Urinary bladder (tissue), 3 donors: ENCODE measurements at regions not wholly inside any gene's neighbourhood (a gene's known extent, or its start where the extent isn't known, plus 50 kb on each side); places are given as distances from the start of the nearest gene placed in this dataset.

Experiments
- DNase-seq: peaks from one replicate; pipeline ENCODE4 v3.0.0-alpha.2; 2015; ENCODE audit errors: extremely low spot score
- H3K27ac ChIP-seq: one replicate; pipeline ENCODE4 v1.5.1; 2013; ENCODE audit warnings: low read depth, mild to moderate bottlenecking, moderate library complexity
- H3K36me3 ChIP-seq: one replicate; pipeline ENCODE4 v1.6.1; 2013; ENCODE audit warnings: mild to moderate bottlenecking, moderate library complexity; ENCODE audit not compliant: insufficient read depth
- H3K4me1 ChIP-seq: one replicate; pipeline ENCODE4 v1.6.1; 2013; ENCODE audit warnings: mild to moderate bottlenecking, moderate library complexity; ENCODE audit not compliant: insufficient read depth
- H3K4me3 ChIP-seq: one replicate; pipeline ENCODE4 v1.5.1; 2013; ENCODE audit warnings: low read depth, low read length
- WGBS: extraction: QIAGEN DNeasy Blood & Tissue Kit; methylation state at CpG from one replicate; pipeline ENCODE4 v1.1.7; 2013; 5-methylcytosine and 5-hydroxymethylcytosine counted together
- donor health status: healthy with polysubstance abuse.
- donor health status: healthy.

GRCh38 chr2:235132651-235133050 is 180.8 kb downstream of the SH3BP4 start:
- Histone ChIP-seq H3K4me3 (no peak overlapping the region), H3K27ac (no peak overlapping the region), H3K36me3 (no peaks in the 10 kb centered on the region), H3K4me1 (no peaks in the 10 kb centered on the region)
- WGBS: 98% methylated on average over 2 of the region's 2 CpGs
- no peak for DNase-seq

GRCh38 chr2:235133837-235134236 is 182.0 kb downstream of the SH3BP4 start:
- no peak overlapping the region for H3K27ac ChIP-seq
- no peaks in the 10 kb centered on the region for H3K36me3 ChIP-seq
- WGBS: 68% methylated on average over 2 of the region's 2 CpGs
- no peaks in the 10 kb centered on the region for H3K4me1 ChIP-seq
- DNase-seq: no peak
- no peak overlapping the region for H3K4me3 ChIP-seq

GRCh38 chr2:235134420-235134819 is 182.6 kb downstream of the SH3BP4 start:
- no peak for DNase-seq
- Histone ChIP-seq H3K4me1 (no peaks in the 10 kb centered on the region), H3K4me3 (no peak overlapping the region), H3K36me3 (no peaks in the 10 kb centered on the region), H3K27ac (no peak overlapping the region)
- WGBS: 90% methylated on average over 3 of the region's 3 CpGs

GRCh38 chr2:235135195-235135965 is 183.6 kb downstream of the SH3BP4 start:
- DNase-seq: no peak
- 94% methylated on average over 4 of the region's 4 CpGs for WGBS

GRCh38 chr2:235135990-235136561 is 184.3 kb downstream of the SH3BP4 start:
- Histone ChIP-seq H3K27ac (no peak overlapping the region), H3K36me3 (no peaks in the 10 kb centered on the region), H3K4me1 (no peaks in the 10 kb centered on the region), H3K4me3 (no peak overlapping the region)
- DNase-seq: peak; percentile 21
- 39% methylated on average over 19 of the region's 19 CpGs for WGBS

More at GRCh38 chr2:235135195-235135965, 183.6 kb downstream of the SH3BP4 start:
- no peak overlapping the region for H3K4me3 ChIP-seq
- no peaks in the 10 kb centered on the region for H3K4me1 ChIP-seq
- H3K27ac ChIP-seq: no peak overlapping the region
- H3K36me3 ChIP-seq: no peaks in the 10 kb centered on the region

- WGBS: 92% methylated on average over 10 of the region's 10 CpGs
- no peaks in the 10 kb centered on the region for H3K4me1 ChIP-seq
- no peak overlapping the region for H3K27ac ChIP-seq
- no peak overlapping the region for H3K4me3 ChIP-seq
- H3K36me3 ChIP-seq: no peaks in the 10 kb centered on the region
- no peak for DNase-seq
Measured at GRCh38 chr2:235138339-235138738, 186.5 kb downstream of the SH3BP4 start.

- 91% methylated on average over 19 of the region's 19 CpGs for WGBS
- DNase-seq: no peak
- Histone ChIP-seq H3K4me1 (no peaks in the 10 kb centered on the region), H3K4me3 (no peak overlapping the region), H3K36me3 (no peaks in the 10 kb centered on the region), H3K27ac (no peak overlapping the region)
Measured at GRCh38 chr2:235139956-235140800, 188.4 kb downstream of the SH3BP4 start.

- 97% methylated on average over 5 of the region's 5 CpGs for WGBS
- H3K4me3 ChIP-seq: no peak overlapping the region
- H3K27ac ChIP-seq: no peak overlapping the region
- H3K4me1 ChIP-seq: no peaks in the 10 kb centered on the region
- DNase-seq: no peak
- no peaks in the 10 kb centered on the region for H3K36me3 ChIP-seq
Measured at GRCh38 chr2:235140801-235141081, 188.9 kb downstream of the SH3BP4 start.

GRCh38 chr2:235141411-235142128 is 189.8 kb downstream of the SH3BP4 start:
- no peak overlapping the region for H3K27ac ChIP-seq
- H3K36me3 ChIP-seq: no peaks in the 10 kb centered on the region
- 89% methylated on average over 12 of the region's 12 CpGs for WGBS
- DNase-seq: no peak
- no peak overlapping the region for H3K4me3 ChIP-seq
- no peaks in the 10 kb centered on the region for H3K4me1 ChIP-seq

- Histone ChIP-seq H3K4me3 (no peak overlapping the region), H3K36me3 (no peaks in the 10 kb centered on the region), H3K4me1 (no peaks in the 10 kb centered on the region), H3K27ac (no peak overlapping the region)
- 72% methylated on average over 4 of the region's 4 CpGs for WGBS
- no peak for DNase-seq
Measured at GRCh38 chr2:235142601-235143000, 190.8 kb downstream of the SH3BP4 start.

GRCh38 chr2:235143789-235144188 is 192.0 kb downstream of the SH3BP4 start:
- Histone ChIP-seq H3K4me3 (no peak overlapping the region), H3K27ac (no peak overlapping the region), H3K4me1 (no peaks in the 10 kb centered on the region), H3K36me3 (no peaks in the 10 kb centered on the region)
- no peak for DNase-seq
- 71% methylated on average over 2 of the region's 2 CpGs for WGBS

- 77% methylated on average over 4 of the region's 4 CpGs for whole genome bisulfite sequencing
- DNase-seq: no peak
- Histone ChIP-seq H3K4me3 (no peak overlapping the region), H3K36me3 (no peaks in the 10 kb centered on the region), H3K4me1 (no peaks in the 10 kb centered on the region), H3K27ac (no peak overlapping the region)
Measured at GRCh38 chr2:235144291-235144690, 192.5 kb downstream of the SH3BP4 start.

GRCh38 chr2:235146206-235146605 is 194.4 kb downstream of the SH3BP4 start:
- Histone ChIP-seq H3K4me3 (no peak overlapping the region), H3K4me1 (no peaks in the 10 kb centered on the region), H3K27ac (no peak overlapping the region), H3K36me3 (no peaks in the 10 kb centered on the region)
- no peak for DNase-seq
- 82% methylated on average over 1 of the region's 1 CpG for WGBS
